Head of caudate nucleus (tissue), 42 donors: ENCODE measurements at regions not wholly inside any gene's neighbourhood (a gene's known extent, or its start where the extent isn't known, plus 50 kb on each side); places are given as distances from the start of the nearest gene placed in this dataset.
A peak's percentile ranks its signal among the peaks of the same experiment; 100 is the strongest.
"Not testable (repeated sequence)": the region's sequence is repeated elsewhere in the genome, so short reads cannot be mapped to it uniquely, and the experiment has no call there.

Source experiments
- DNase-seq, 42 donors: peaks; one replicate each; pipeline versions ENCODE4 v3.0.0 to v3.0.0-alpha.2; 2020 to 2021; ENCODE audit warnings: mixed read lengths in 7 of 42
- intact Hi-C: fragments of 100-400 bp; cut with DNase I; formaldehyde crosslinking; loops from one replicate; pipeline ENCODE4 v1.15.0; 2022

DNA sequence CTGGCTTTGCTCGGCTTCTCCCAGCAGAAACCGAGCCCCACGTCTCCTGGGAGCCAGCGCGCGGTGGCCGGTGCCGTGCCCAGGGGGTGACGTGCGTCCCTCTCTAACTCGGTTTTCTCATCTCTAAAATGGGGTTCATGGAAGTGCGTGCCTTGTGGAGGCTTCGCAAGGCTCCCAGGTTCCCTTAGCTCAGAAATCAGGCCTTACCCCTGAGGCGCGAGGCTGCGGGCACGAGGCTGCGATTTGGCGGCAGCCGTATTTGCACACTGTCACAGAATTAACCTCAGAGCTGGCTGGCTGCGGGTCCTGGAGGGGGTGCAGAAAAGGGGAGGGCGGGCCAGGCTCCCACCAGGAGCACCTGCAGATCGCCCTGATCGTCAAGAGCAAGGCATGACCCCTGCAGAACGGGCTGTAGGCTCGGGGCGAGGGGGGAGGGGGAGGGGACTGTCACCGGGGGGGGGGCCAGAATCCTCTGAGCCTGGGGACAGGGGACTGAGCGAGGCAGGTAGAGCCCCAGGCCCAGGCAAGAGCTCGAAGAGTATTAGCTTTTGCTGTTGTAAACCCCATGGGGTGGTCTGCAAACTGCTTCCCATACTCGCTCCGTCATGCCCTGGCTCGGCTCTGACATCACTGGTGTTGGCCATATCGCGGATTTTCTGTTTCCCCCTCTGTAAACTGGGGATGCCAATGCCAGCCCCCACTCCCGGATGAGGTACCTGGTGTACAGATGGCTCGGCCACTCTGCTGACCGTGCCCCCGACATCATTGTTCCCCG is 62.2 kb downstream of the CCNE1 start:
- peak in 1 of 42 donors; percentile 25 for DNase-seq
- intact Hi-C loops = loop anchor here (5.0 to 10.0 kb wide), 2 partner anchors 109 to 142 kb away; no protein-coding TSS in a partner anchor

DNA sequence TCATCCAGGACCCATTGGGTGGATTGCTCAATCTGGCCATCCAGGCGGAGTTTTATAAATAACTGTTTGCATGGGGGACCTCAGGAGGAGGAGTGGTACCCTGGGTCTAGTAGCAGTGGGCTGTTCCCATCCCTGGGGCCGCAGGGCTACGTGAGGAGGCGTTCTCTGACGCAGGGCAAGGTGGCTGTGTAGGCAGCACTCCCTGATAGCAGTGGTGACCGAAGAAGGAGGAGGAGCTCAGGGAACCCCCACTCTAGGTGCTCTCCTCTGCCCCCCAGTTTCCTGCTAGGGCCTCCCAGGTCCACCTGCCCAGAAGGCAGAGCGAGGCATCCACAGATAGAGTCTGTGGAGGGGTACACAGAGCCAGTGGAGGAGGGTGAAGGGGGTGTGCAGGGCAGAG is 64.1 kb downstream of the CCNE1 start:
- intact Hi-C loops = loop anchor here (10.0 kb wide), 1 partner anchor 111 kb away; no protein-coding TSS in a partner anchor

DNA sequence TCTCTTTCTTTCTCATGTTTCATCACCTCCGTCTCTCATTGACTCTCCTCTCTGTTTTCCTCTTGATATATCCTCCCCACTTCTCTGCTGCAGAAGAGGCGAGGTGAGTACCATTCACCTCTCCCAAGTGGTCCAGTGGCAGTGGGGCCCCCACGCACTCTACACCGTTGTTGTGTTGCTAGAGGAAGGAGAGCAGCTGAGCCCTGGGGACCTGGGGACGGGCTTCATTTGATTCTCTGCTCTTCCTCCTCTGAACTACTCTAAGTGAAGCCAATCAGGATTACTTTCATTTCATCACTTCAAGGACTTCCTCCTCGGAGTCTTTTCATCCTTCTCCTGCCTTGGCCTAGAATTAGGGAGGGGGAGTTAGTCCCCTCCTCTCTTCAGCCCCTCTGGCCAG is 64.6 kb downstream of the CCNE1 start:
- peak in 1 of 42 donors; percentile 2 for DNase-seq
- intact Hi-C loops = loop anchor here (10.0 kb wide), 1 partner anchor 112 kb away; no protein-coding TSS in a partner anchor

More for the DNA sequence above, 64.1 kb downstream of the CCNE1 start:
- peak in 3 of 42 donors; percentile 20 to 25 (median 20) for DNase-seq

DNA sequence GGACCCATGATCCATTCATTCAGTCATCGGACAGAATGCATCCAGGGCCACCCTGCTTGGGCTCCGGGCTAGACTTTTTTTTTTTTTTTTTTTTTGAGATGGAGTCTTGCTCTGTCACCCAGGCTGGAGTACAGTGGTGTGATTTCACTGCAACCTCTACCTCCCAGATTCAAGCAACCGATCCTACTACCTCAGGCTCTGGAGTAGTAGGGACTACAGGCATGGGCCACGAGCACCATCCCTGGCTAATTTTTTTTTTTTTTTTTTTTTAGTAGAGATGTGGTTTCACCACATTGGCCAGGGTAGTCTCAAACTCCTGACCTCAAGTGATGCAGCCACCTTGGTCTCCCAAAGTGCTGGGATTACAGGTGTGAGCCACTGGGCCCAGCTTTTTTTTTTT is 65.1 kb downstream of the CCNE1 start:
- peak in 4 of 42 donors; percentile 2 to 28 (median 17) for DNase-seq
- intact Hi-C loops = loop anchor here (10.0 kb wide), 1 partner anchor 112 kb away; no protein-coding TSS in a partner anchor

DNA sequence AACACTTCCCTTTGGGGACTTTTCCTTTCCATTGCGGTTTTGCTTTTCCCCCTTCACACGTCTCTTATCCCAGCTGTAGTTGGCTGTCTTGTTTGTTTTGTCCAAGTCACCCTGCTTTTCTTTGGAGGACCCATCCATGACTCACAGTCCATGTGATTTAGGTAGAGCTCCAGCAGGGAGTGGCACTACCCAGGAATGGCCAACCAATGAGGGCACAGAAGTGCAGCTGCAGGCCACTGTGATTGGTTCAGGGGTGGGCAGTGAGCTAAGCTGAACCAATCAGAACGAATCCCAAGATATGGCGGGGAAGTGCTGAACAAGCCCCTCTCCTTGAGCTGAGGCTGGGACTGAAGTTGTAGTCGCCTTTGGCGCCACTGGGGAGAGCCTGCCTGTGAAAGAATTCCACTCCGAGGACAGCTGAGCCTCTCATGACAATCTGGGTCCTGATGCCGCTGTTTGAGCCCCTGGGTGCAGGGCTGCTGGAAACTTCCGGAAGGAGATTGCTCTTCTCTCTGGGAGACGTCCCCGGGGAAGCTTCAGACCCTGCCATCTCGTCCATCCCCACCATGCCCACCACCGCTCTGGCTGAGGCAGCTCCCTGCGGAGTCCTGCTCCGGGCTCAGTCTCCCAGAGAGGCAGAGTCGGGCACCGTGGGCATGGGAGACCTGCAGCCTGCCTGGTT is 62.9 kb upstream of the URI1 start:
- peak in 8 of 42 donors; percentile 18 to 58 (median 31) for DNase-seq
- intact Hi-C loops = loop anchor here (10.0 kb wide), 1 partner anchor 114 kb away; no protein-coding TSS in a partner anchor

DNA sequence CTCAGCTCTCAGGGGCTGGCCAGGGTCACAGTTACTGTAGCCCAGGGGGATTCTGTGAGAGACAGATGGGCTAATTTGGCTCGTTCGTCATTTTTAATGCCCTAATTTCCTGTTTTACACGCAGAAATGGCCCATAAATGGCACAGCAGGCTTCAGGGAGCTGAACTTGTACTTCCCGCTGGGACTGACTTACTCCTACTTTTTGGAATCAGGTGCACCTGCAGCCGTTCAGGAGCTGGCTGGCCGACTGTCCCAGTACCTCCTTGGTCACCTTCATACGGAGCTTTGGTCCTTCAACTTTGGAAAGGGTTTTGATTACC is 62.4 kb upstream of the URI1 start:
- intact Hi-C loops = loop anchor here (10.0 kb wide), 1 partner anchor 115 kb away; no protein-coding TSS in a partner anchor
- no peak for DNase-seq

DNA sequence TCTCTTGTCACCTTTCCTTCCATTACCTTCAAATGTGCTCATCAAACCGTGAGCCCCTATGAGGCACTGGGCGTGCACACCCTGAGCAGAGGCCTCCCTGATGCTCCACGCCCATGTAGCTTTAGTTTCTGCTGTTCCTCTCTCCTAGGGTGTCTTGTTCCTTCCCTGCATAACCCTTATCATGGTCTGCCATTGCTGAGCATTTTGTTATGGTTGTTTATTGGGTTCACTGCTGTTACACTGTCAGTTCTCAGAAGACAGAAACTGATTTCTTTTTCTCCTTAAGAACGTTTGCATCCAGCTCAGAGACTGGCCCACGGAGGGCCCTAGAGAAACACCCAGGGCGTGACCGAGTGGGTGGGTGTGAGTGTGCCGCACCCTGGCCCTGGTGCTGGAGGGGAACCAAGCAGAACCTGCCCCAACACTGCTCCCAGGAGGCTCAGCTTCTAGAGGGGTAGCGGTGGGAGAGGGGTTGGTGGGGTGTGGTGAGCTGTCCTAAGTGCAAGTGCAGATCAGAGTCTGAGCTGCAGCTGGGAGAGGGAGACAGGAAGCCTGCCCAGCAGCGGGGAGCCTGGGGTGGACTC is 61.4 kb upstream of the URI1 start:
- intact Hi-C loops = no loop called here
- peak in 2 of 42 donors; percentile 10 to 18 for DNase-seq

DNA sequence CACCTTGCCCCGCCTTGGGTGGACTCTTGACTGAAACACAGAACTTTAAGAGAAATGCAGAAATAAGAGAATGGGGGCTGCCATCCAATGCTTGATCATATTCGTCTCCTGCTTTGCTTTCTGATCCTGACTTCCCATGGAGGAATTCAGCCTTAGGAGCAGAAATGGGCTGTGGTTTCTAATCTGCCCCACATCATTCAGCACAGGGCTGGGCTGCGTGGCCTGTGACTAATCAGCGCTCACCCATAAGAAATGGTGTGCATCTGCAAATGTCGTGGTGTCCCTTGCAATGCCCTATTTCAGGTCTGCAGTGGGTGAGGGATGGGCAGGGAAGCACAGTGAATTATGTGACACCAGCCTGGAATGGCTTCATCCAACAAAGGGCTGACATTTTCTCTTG is 60.7 kb upstream of the URI1 start:
- intact Hi-C loops = no loop called here
- DNase-seq = peak in 3 of 42 donors; percentile 3 to 22 (median 10)

DNA sequence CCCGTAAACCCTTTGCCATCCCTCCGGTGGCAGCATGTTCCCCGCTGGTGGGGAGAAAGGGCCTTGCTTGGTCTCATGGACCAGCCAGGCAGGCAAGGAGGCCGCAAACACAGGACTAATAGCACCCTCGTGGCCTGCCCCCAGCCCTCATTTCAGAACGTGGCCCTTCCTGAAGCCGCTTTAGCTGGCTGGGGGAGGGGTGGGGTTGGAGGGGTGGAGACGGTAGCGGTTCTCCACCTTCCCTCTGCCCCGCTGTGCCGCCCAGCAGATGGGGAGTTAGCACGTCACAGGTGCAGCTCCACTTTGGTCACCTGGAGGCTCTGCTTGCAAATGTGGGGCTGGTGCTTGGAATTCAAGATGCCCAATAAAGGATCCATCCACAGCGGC is 59.3 kb upstream of the URI1 start:
- intact Hi-C loops = no loop called here
- peak in 4 of 42 donors; percentile 2 to 27 (median 20) for DNase-seq

DNA sequence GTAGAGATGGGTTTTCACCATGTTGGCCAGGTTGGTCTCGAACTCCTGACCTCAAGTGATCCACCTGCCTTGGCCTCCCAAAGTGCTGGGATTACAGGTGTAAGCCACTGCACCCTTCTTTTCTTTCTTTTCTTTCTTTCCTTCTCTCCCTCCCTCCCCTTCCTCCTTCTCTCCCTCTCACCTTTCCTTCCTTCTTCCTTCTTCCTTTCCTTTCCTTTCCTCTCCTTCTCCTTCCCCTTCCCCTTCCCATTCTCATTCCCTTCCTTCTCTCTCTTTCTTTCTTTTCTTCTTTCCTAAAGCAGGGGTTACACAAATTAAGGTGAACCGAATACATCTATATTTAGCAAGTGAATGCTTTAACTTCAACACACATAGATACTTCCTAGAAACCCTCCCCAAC is 58.0 kb upstream of the URI1 start:
- intact Hi-C loops = no loop called here
- DNase-seq = no peak

DNA sequence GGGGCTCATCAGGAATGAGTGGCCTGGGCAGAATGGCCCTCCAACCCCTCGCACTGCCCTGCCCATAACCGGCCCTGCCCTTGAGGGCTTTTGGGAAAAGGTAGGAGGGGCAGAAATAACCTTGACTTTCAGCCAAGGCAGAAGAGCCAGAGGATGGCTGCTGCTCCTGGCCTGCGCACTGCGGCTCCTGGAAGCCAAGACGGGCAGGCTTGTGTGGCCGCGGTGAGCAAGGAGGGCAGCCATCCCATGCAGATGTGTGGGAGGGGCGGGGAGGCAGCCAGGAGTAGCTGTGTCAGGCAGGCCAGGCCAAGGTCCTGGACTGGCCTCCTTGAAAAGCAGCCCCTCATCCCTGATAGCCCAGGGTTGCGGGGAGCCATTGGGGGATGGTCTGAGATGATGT is 57.6 kb upstream of the URI1 start:
- intact Hi-C loops = no loop called here
- DNase-seq = peak in 5 of 42 donors; percentile 1 to 29 (median 13)

DNA sequence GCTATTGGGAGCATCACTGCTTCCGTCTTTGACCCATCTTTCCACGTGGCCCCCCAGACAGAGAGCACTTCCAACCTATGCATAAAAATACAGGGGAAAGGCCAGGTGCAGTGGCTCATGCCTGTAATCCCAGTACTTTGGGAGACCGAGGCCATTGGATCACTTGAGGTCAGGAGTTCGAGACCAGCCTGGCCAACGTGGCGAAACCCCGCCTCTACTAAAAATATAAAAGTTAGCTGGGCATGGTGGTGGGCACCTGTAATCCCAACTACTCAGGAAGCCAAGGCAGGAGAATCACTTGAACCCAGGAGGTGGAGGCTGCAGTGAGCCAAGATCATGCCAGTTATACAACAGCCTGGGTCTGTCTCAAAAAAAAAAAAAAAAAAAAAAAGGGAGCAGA is 55.9 kb upstream of the URI1 start:
- peak in 4 of 42 donors; percentile 1 to 18 (median 2) for DNase-seq
- intact Hi-C loops = not testable (repeated sequence)

DNA sequence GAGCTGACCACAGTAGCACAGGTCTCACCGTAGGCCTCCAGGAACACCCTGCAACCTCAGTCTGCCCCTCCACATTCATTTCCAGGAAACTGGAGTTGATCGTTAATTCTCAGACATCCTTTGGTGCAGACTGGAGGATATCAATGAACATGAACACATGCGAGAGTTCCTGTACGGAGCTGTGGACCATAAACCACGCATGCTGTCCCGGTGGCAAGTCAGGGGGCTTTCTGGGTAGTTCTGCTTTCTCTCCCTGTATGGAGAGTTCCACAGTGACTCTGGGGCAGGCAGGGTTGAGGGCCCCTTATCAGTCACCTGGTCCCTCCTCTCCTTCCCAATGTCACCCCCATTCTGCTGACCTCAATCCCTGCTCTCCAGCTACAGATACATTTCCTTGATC is 55.5 kb upstream of the URI1 start:
- peak in 4 of 42 donors; percentile 2 to 21 (median 7) for DNase-seq
- intact Hi-C loops = no loop called here

DNA sequence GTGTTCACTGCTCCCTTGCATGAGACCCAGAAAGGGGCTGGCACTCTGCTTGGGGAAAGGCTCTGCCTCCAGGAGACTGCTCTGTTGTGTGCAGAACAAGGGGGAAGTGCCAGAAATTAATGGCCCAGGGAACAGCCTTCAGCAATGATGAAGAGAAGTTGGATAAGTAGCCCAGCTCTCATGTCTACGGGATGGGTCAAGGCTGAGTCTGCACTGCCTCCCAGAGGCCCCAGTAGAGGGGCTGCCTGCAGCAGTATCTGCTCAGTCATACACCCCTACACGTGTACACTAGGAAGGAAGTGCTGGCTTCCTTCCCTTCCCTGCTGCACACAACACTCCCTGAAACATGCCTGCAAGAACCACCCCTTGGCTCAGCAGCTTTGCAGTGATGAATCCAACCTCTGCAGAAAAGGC is 54.6 kb upstream of the URI1 start:
- peak in 6 of 42 donors; percentile 2 to 35 (median 20) for DNase-seq
- intact Hi-C loops = no loop called here

DNA sequence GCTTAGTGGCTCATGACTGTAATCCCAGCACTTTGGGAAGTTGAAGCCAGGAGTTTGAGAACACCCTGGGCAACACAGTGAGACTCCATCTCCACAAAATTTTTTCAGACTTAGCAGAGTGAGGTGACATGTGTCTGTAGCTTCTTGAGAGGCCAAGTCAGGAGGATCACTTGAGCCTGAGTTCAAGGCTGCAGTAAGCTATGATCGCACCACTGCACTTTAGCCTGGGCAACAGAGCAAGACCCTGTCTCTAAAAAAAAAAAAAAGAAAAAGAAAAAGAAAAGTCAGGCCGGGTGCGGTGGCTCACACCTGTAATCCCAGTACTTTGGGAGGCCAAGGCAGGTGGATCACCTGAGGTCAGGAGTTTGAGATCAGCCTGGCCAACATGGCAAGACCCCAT is 54.0 kb upstream of the URI1 start:
- intact Hi-C loops = not testable (repeated sequence)
- peak in 4 of 42 donors; percentile 1 to 29 (median 6) for DNase-seq

DNA sequence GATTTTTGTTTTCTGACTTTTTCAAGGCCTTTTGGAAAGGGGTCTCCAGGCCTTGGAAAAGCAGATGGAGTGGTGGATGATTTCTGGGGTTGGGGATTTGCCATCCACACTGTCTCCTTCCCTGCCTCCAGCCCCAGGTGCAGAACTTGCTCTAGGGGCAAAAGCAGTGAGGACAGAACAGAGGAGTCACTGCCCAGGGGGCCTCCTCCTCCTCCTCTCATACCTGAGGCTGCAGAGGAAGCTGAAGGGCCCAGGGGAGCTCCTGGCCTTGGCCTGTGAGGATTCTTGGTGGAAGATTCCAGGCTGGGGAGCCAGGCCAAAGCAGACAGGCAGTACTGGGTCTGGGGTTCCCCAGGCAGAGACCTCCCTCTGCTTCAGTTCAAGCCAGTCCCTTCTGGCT is 52.3 kb upstream of the URI1 start:
- intact Hi-C loops = no loop called here
- peak in 7 of 42 donors; percentile 4 to 31 (median 10) for DNase-seq

DNA sequence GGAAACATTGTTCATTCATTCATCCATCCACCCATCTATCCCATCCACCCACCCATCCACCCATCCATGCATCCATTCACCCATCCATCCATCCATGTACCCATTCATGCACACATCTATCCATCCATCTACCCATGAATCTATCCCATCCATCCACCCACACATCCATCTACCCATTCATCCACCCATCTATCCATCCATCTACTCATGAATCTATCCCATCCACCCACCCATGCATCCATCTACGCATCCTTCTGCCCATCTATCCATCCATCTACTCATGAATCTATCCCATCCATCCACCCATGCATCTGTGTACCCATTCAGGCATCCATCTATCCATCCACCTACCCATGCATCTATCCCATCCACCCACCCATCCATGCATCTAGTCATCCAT is 51.6 kb upstream of the URI1 start:
- peak in 2 of 42 donors; percentile 1 to 10 for DNase-seq
- intact Hi-C loops = no loop called here
